HPDE6-E6E7 (cell line): ENCODE measurements at regions not wholly inside any gene's neighbourhood (a gene's known extent, or its start where the extent isn't known, plus 50 kb on each side); places are given as distances from the start of the nearest gene placed in this dataset.

Experiments
- DNase-seq: peaks from one replicate; pipeline ENCODE4 v3.0.0; 2011; ENCODE audit warnings: missing footprints; ENCODE audit errors: extremely low spot score

- no peak for DNase-seq
These were observed 485.3 kb downstream of the TBC1D22A start for GRCh38 chr22:47247579-47248240.

DNA sequence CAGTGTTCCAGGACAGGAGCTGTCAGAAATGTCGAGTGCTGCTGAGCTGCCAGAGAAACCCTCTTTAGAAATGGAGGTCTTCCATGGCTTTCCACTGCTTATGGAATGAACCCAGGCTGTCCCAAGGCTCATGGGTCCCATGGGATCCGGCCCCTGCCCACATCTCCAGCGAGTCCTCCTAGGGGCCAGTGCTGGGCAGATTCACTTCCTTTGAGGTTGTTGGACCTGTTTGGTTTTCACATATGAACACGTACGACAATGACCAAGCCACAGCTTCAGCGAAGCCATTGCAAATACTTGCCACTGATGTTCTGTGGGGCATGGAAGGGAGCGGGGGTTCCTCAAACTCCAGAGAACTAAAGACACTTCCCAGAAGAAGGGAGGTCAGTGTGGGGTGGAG, 483.3 kb downstream of the TBC1D22A start:
- DNase-seq = no peak

- DNase-seq = no peak
These were observed 482.8 kb downstream of the TBC1D22A start for GRCh38 chr22:47245286-47245685.

GRCh38 chr22:47240116-47240515, 477.7 kb downstream of the TBC1D22A start:
- DNase-seq = no peak

DNA sequence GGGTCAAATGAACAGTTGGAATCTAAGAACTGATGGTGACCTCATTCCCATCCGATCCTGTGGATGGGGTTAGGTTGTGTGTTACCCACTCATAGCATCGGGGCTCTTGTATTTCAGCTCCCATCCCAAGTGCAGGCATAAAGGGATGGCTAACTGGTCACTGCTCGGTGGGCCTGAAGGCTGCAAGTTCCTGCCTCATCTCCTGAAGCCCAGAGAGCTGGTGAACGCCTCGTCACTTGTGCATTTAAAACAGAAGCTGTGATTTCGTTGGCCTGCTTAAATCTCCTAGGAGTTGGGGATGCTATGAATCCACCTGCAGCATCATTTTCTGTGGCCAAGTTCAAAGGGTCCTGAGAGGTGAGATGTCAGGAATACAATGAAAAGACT, 477.0 kb downstream of the TBC1D22A start:
- DNase-seq = no peak

DNA sequence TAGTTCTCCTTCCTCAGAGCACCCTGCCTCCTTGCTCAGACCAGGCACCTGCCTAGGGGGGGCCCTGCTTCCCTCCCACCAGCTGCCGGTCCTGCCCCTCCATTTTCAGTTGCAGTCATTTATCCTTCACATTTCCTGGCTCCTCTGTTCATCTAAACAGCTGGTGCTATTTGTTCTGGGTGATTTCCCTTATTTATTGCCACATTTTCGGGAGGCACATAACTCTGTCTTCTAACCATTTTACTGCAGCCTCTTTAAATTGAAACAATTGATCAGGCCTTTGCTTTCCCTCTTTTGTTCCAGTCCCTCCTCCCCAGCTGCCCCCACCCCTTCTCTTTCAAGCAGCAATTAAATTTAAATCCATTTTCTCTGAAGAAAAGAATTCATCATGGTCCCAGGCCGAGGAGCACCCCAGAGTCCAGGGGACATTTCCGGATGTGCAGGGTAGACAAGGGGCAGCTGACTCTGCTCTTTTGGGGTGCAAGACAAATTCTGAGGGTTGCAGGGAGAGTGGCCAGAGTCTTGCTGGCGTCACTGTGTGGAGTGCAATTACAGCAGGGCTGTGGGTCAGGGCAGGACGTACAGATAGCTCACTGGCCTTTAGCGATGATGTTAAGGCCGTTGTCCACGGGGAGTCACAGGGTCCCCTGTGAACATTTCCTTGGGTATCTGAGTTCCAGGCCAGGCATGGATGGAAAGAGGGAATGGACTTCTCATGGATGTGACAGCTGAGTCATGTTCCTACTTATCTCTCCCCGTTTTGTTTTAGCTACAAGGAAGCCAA, 476.4 kb downstream of the TBC1D22A start:
- no peak for DNase-seq

DNA sequence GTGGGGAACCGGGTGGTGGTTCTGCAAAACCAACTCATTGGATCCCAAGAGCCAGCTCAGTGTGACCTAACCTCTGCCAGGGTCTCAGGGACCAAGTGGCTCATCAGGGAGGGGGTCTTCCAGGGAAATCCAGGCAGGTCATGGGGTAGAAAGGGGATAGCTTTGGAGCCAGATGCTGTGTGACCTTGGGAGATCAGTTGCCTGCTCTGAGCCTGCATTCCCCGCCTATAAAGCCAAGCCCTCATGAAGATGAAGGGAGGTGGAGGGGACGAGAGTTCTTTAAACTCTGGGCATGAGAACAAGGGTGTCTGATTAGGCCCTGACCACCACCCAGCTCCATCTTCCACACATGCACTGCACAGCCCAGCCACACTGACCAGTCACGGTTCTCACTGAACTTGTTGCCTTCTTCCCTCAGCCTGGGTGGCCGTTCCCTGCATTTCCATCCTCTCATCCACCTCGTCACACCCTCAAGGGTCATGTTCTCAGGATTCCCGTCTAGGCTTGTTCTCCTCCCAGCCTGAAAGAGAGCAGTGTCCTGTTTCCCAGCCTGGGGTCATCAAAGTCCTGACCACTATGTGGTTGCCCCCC, 475.5 kb downstream of the TBC1D22A start:
- DNase-seq = no peak

DNA sequence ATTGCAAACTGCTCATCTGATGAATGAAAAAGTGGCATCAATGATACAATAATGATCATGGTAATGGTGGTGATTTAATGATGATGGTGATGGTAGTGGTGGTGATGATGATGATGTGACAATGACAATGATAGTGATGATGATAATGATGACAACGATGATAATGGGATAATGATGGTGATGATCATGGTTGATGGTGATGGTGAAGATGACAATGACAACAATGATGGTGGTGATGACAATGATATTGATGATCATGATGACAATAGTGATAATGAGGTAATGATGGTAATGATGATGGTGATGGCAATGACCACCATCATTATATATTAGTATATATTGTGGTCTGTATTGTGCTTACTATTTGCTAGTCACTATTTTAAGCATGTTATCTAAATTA, 474.3 kb downstream of the TBC1D22A start:
- DNase-seq = no peak

DNA sequence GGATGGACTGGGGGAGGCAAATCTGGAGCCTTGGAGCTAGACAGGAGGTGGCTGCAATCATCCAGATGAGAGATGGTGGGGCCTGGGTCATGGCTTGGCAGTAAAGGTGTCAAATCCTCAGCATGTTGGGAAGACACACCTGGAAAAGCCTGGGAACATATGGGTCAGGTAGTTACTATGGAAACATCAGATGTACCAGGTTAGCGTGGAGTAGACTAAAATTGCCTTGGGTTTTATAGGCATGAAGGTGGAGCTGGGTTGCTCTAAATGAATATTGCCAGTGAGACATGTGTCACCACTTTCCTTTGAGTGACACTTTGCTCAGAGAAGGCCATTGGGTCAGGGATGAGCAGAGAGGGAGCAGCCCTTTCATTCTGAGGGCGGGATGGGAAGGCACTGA, 473.7 kb downstream of the TBC1D22A start:
- DNase-seq = no peak

DNA sequence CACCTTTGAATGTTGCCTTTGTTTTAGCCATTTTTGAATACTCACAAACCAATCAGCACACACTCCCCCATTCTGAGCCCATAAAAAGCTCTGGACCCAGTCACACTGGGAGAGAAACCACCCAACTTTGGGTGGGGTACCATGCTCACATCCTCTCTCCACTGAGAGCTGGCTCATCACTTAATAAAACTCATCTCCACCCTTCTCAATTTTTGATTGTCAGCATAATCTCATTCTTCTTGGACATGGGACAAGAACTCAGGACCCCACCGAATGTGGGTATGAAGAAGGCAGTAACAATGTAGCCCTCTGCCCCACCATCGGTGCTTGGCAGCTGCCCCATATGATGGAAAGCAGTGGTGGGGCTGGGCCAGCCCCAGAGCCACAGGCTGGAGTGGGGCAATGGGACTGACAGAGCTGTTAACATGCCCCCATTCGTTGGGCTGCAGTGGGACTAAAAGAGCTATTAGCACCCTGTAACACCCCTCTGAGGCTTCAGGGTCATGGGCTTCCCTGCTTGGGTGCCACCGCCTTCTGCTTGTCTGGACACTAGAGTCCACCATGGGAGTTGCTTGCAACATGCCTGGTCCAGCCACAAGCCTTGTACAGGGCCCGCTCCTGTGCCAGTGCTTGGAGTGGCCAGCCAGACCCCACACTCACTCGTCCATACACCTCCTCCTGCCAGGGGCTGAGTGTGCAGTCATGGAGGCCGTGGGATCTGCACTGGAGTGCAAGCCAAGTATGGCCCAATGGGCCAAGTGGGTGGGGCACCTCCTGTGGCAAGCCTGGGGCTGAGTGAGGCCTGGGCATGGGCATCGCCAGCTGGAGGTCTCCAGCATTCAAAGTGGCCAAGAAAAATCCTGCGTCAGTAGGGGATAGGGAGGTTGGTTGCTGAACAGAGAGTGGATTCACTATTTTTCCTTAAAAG, 471.1 kb downstream of the TBC1D22A start:
- no peak for DNase-seq

DNA sequence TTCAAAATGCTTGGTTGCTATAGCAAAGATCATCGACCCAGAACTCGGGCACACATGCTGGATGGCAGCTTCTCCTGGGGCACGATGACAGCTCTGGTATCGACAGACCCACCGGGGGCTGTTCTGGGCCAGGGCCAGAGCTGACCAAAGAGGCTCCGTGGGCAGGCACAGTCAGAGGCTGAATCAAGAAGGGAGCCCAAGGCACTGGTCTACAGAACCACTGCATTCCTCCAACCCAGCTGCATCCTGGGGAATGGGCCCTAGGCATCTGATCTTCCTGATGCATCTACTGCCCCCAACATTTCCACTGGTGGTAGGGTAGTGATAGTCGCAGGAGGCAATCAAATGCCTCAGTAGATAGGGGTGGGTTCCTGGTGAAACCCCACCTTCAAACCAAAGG, 470.3 kb downstream of the TBC1D22A start:
- no peak for DNase-seq

DNA sequence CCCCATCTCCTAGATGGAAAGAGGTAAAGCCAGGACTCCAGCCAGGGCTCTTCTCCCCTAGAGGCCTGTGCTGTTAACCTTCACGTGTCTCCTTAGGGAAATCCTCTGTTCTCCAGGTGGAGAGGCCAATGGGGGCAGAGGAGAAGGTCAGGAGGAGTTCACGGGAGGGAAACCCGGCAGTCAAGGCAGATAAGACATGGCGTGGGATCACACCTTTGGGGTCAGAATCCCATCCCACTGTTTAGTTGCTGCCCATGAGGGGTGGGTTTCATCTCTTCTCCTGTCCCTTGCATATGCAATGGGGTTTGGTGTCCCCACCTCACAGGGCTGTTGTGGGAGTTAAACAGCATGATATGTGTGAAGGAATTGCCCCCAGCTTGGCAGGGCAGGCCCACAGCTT, 469.7 kb downstream of the TBC1D22A start:
- no peak for DNase-seq

GRCh38 chr22:47231759-47232158, 469.3 kb downstream of the TBC1D22A start:
- DNase-seq = no peak

DNA sequence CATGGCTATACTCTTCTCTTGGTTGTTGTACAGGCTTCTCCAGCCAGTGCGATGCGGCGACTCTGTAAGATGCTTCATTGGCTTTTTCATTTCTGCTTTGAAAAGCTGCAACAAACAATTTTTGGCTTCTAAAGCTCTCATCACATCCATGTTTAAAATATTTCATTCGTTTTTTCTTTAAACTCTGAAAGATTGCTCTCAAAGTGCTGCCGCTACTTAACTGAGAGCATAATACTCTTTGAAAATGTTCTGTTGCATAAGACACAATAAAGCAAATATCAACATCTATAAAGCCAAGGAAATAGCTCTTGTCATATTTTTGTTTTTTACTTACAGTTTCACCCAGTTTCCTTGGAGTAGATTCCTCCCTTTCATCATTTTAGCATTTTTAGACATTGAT, 468.3 kb downstream of the TBC1D22A start:
- DNase-seq = no peak

GRCh38 chr22:47230251-47230650, 467.8 kb downstream of the TBC1D22A start:
- DNase-seq = no peak

DNA sequence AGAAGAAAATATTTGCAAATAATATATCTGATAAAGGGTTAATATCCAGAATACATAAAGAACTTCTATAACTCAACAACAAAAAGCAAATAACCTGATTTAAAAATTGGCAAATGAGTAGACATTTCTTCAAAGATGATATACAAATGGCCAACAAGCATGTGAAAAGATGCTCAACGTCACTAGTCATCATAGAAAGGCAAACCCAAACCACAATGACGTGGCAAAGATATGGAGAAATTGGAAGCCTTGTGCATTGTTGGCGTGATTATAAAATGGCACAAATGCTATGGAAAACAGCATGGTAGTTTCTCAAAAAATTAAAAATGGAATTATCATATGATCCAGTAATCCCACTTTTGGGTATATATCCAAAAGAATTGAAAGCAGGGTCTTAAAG, 466.3 kb downstream of the TBC1D22A start:
- DNase-seq = no peak

GRCh38 chr22:47225931-47226633, 463.6 kb downstream of the TBC1D22A start:
- DNase-seq = no peak

- DNase-seq = no peak
These were observed 462.9 kb downstream of the TBC1D22A start for GRCh38 chr22:47225080-47225930.
